ENCODE measurements at regions not wholly inside any gene's neighbourhood (a gene's known extent, or its start where the extent isn't known, plus 50 kb on each side); places are given as distances from the start of the nearest gene placed in this dataset.
"Not testable (repeated sequence)": the region's sequence is repeated elsewhere in the genome, so short reads cannot be mapped to it uniquely, and the experiment has no call there.

- TF ChIP-seq CTCF (conservative IDR thresholded peaks at IDR 0.05; ENCODE audit: low read length); EZH2phosphoT487 (IDR thresholded peaks at IDR 0.05; ENCODE audit: borderline replicate concordance): not testable (repeated sequence)
Measured at GRCh38 chr1:221958161-221958562, 216.3 kb upstream of the DUSP10 start.
